BLaER1 (cell line): ENCODE measurements at regions not wholly inside any gene's neighbourhood (a gene's known extent, or its start where the extent isn't known, plus 50 kb on each side); places are given as distances from the start of the nearest gene placed in this dataset.
"Not testable (repeated sequence)": the region's sequence is repeated elsewhere in the genome, so short reads cannot be mapped to it uniquely, and the experiment has no call there.

Experiments used
- H3K27ac ChIP-seq: shearing (Covaris generic); formaldehyde crosslinking; 2 replicates; pipeline ENCODE4 v1.8.1; 2022
- H3K27me3 ChIP-seq: shearing (Covaris generic); formaldehyde crosslinking; 2 replicates; pipeline ENCODE4 v1.8.1; 2022
- H3K36me3 ChIP-seq: shearing (Covaris generic); formaldehyde crosslinking; 2 replicates; pipeline ENCODE4 v1.8.1; 2022
- H3K4me1 ChIP-seq: shearing (Covaris generic); formaldehyde crosslinking; 2 replicates; pipeline ENCODE4 v1.8.1; 2022
- H3K4me2 ChIP-seq: shearing (Covaris generic); formaldehyde crosslinking; 2 replicates; pipeline ENCODE4 v1.8.1; 2022
- H3K4me3 ChIP-seq: shearing (Covaris generic); formaldehyde crosslinking; 2 replicates; pipeline ENCODE4 v1.8.1; 2022
- H3K9ac ChIP-seq: shearing (Covaris generic); formaldehyde crosslinking; 2 replicates; pipeline ENCODE4 v1.8.1; 2022
- H3K9me3 ChIP-seq: shearing (Covaris generic); formaldehyde crosslinking; 2 replicates; pipeline ENCODE4 v1.8.1; 2022
- H4K20me1 ChIP-seq: shearing (Covaris generic); formaldehyde crosslinking; 2 replicates; pipeline ENCODE4 v1.8.1; 2022
- Cebpa-rat ChIP-seq: shearing (Covaris generic); IDR thresholded peaks from 2 replicates; pipeline ENCODE4 v1.8.1; 2022

DNA sequence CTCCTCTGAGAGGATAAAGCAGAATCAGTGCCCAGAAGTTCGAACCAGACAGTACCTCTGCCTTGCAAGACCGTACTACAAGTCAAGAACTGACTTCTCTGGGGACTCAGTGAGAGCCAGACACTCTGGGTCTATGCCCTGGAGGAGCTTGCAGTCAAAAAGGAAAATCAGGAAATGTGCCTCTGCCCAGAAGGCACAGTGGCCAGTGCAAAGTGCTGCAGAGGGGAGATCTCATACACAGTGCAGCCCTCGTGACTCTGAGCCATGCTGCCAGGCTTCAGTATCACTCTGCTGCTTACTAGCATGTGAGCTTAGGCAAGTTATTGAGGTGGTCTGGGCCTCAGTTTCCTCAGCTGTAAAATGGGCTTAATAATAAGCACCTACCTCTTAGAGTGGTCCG lies 144.0 kb upstream of the NPY start:
- Histone ChIP-seq H3K27me3 (no peaks in the 10 kb centered on the region), H3K4me3 (no peak overlapping the region), H4K20me1 (no peaks in the 10 kb centered on the region), H3K9me3 (peaks cover 3% of the 10 kb centered on the region; the same call in 1 of the 2 replicates), H3K4me1 (peaks cover 17% of the 10 kb centered on the region), H3K4me2 (no peak overlapping the region), H3K36me3 (no peaks in the 10 kb centered on the region), H3K27ac (no peak overlapping the region), H3K9ac (no peak overlapping the region)
- no peak for TF ChIP-seq Cebpa-rat

DNA sequence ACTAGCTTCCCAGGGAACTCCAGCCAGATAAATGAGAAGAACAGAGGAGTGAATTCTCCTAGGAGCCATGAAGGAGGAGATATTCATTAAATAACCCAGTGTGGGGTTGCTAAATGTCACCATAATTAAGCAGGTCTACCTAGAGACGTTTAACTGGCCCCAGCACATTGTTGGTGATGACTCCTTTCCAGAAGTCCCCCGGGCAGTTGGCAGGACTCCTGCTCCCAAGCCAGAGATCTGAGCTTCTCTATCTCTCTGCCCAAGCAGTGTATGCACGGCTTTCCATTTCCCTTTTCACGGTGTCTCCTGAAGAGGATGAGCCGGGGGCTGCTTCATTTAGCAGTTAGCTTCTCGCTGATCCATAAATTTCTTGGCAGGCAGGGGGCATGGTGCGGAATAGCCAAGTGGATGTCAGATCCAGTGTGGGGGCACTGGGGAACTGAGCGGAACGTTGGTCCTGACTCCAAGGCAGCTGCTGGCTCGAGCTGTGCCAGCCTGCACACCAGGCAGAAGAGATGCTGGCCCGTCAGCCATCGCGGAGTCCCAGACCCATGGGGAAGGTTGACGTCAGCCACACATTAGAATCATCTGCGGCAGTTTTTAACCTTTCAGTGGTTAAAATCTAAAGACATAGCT lies 142.0 kb upstream of the NPY start:
- Histone ChIP-seq H3K36me3 (no peaks in the 10 kb centered on the region), H3K27me3 (no peaks in the 10 kb centered on the region), H3K9ac (no peak overlapping the region), H3K4me2 (no peak overlapping the region), H3K27ac (no peak overlapping the region), H3K4me3 (no peak overlapping the region), H3K9me3 (0 out of 2 replicates have a peak, but pooled peaks cover 3% of the 10 kb centered on the region), H4K20me1 (no peaks in the 10 kb centered on the region), H3K4me1 (peaks cover 8% of the 10 kb centered on the region)
- TF ChIP-seq Cebpa-rat: no peak

DNA sequence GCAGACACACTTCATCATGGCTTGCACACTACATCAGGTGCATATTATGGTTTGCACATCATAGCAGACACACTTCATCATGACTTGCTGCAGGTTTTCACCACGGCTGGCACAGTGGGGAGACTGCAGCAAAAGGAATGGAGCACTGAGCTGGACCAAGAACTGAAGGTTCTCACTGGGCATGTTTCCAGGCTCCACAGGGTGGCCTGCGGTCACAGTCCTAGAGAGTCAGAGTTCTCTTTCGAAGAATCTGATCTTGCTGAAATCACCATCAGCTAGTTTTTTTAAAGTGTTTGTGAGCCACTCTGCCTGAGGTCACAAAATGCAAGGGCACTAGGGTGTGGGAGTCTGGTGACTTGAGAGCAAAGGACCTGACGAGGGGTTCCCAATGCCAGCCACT lies 140.4 kb upstream of the NPY start:
- no peak for TF ChIP-seq Cebpa-rat
- H3K4me2 ChIP-seq: no peak overlapping the region
- no peak overlapping the region for H3K4me3 ChIP-seq
- H4K20me1 ChIP-seq: no peaks in the 10 kb centered on the region
- 0 out of 2 replicates have a peak, but pooled peaks cover 3% of the 10 kb centered on the region for H3K9me3 ChIP-seq
- H3K27me3 ChIP-seq: no peaks in the 10 kb centered on the region
- H3K36me3 ChIP-seq: no peaks in the 10 kb centered on the region
- no peak overlapping the region for H3K9ac ChIP-seq
- H3K4me1 ChIP-seq: peaks cover 8% of the 10 kb centered on the region
- no peak overlapping the region for H3K27ac ChIP-seq

DNA sequence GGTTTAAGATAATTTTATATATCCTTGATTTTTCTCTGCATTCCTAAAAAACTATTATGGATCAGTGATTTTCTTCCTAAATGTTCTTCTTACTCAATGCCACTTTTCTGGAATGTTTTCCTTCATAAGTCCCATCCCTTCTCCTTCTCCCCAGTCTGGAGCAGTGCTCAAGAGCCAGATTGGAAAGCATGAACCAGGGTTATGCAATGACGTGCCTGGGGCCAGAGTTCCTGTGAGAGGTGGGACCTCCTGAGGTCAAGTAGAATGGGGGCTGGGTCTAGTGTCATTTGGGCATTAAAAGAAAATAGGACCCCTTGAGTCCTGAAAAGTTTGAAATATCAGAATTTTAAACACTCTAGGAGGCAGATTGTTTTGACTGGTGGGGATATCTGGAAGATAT lies 132.0 kb upstream of the NPY start:
- Histone ChIP-seq H3K4me1 (no peaks in the 10 kb centered on the region), H3K4me3 (no peak overlapping the region), H3K9me3 (peaks cover 23% of the 10 kb centered on the region), H3K4me2 (no peak overlapping the region), H3K27me3 (no peaks in the 10 kb centered on the region), H3K9ac (no peak overlapping the region), H4K20me1 (no peaks in the 10 kb centered on the region), H3K27ac (no peak overlapping the region), H3K36me3 (no peaks in the 10 kb centered on the region)
- TF ChIP-seq Cebpa-rat: no peak

DNA sequence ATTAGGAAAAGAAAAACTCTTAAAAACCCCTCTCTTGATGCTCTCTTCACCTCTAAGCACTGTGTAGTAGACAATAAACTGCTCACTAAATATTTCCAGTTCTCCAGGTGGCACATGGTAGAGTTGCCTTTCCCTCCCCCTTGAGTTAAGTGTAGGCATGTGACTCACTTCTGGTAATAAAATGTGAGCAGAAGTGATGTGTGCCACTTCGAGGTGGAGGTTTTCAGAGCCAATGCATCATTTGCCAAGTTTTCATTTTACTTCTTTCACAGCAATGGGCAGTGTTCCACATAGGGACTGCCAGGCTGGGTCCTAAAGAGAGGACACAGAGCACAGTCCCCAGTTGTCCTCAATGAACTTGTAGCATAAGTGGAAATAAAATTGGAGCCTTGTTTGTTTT lies 131.6 kb upstream of the NPY start:
- Histone ChIP-seq H3K36me3 (no peaks in the 10 kb centered on the region), H3K4me3 (no peak overlapping the region), H3K4me1 (no peaks in the 10 kb centered on the region), H3K4me2 (no peak overlapping the region), H4K20me1 (no peaks in the 10 kb centered on the region), H3K9me3 (peaks cover 23% of the 10 kb centered on the region), H3K9ac (no peak overlapping the region), H3K27ac (no peak overlapping the region), H3K27me3 (no peaks in the 10 kb centered on the region)
- no peak for TF ChIP-seq Cebpa-rat

DNA sequence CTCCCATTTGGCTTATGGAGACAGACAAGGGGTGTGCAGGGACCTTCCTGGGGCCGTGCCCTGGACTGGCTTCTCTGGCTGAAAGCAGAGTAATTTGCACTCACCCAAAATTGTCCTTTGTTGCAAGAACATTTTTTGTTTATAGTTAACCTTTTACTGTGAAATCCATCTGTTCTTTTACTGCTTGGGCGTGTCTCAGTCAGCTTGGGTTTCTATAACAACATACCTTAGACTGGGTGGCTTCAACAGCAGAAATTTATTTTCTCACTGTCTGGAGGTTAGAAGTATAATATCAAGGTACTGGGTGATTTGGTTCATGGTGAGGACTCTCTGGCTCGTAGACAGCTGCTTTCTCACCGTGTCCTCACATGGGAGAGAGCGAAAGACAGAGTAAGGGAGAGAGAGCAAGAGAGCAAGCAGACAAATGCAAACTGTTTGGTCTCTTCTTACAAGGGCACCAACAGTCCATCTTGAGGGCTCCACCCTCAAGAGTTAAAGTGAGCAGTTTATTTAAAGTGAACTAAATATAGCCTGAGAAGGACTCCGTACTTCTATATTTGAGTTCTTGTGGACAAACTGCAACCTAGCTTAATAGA lies 131.0 kb upstream of the NPY start:
- H3K27ac ChIP-seq: no peak overlapping the region

DNA sequence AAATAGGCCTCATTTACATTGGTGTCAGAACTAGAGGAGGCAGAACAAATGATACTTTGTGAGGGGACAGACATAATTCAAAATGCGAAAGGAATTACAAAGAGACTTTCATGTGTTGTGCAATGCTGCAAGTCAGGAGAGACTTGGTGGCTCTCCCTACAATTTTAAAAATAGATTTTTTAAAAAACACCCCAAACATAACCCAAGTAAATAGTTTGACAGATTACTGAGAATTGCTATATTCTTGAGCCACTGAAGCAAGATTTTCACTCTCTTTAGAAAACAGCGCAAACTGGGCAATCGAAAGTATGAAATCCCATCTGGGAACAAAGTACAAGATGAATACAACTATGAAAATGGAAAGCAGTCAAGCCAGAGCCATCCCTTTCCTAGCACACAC lies 126.3 kb upstream of the NPY start:
- Histone ChIP-seq H3K27me3 (no peaks in the 10 kb centered on the region), H3K4me1 (no peaks in the 10 kb centered on the region)
- no peak for TF ChIP-seq Cebpa-rat

More for the DNA sequence above, 131.0 kb upstream of the NPY start:
- H3K9ac ChIP-seq: no peak overlapping the region
- no peaks in the 10 kb centered on the region for H4K20me1 ChIP-seq
- no peak for TF ChIP-seq Cebpa-rat
- H3K4me1 ChIP-seq: no peaks in the 10 kb centered on the region
- no peak overlapping the region for H3K4me3 ChIP-seq
- no peaks in the 10 kb centered on the region for H3K36me3 ChIP-seq
- H3K4me2 ChIP-seq: no peak overlapping the region
- no peaks in the 10 kb centered on the region for H3K27me3 ChIP-seq
- peaks cover 23% of the 10 kb centered on the region for H3K9me3 ChIP-seq

DNA sequence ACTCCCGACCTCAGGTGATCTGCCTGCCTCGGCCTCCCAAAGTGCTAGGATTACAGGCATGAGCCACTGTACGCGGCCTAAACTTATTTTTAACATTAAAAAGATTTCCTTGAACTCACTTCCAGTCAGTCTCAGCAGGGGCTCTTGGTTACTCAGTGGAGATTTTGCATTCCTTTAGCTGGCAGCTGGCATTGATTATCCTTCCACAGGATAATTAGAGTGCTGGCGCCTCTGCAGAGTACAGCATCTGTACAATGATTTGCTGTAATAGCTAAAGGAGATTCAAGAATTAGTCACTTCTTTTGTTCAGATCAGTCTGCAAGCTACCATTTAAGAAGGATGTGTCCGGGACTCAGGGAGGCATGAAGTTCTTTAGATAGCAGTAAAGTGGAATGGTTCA lies 125.0 kb upstream of the NPY start:
- H3K4me1 ChIP-seq: no peaks in the 10 kb centered on the region
- TF ChIP-seq Cebpa-rat: no peak
- H3K4me3 ChIP-seq: no peak overlapping the region
- H4K20me1 ChIP-seq: no peaks in the 10 kb centered on the region
- H3K9ac ChIP-seq: no peak overlapping the region
- H3K36me3 ChIP-seq: no peaks in the 10 kb centered on the region
- H3K4me2 ChIP-seq: no peak overlapping the region
- no peak overlapping the region for H3K27ac ChIP-seq
- peaks cover 11% of the 10 kb centered on the region for H3K9me3 ChIP-seq
- H3K27me3 ChIP-seq: no peaks in the 10 kb centered on the region

More for the DNA sequence above, 126.3 kb upstream of the NPY start:
- H4K20me1 ChIP-seq: no peaks in the 10 kb centered on the region
- H3K4me3 ChIP-seq: no peak overlapping the region
- H3K36me3 ChIP-seq: no peaks in the 10 kb centered on the region
- no peak overlapping the region for H3K4me2 ChIP-seq
- H3K9ac ChIP-seq: no peak overlapping the region
- no peaks in the 10 kb centered on the region for H3K9me3 ChIP-seq
- H3K27ac ChIP-seq: no peak overlapping the region

DNA sequence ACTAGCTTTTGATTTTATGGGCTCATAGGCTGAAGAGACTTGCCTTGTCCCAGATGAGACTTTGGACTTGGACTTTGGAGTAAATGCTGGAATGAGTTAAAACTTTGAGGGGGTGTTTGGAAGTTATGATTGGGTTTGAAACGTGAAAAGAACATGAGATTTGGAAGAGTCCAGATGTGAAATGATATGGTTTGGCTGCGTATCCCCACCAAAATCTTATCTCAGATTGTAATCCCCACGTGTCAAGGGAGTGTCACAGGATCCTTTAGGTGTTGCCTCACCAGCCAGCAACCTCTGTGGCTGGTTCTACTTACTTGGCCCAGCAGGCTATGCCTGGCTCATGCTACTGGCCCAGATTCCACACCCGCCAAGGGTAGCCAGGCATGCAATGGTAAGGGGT lies 119.6 kb upstream of the NPY start:
- H3K27me3 ChIP-seq: no peaks in the 10 kb centered on the region
- no peak overlapping the region for H3K4me3 ChIP-seq
- no peaks in the 10 kb centered on the region for H4K20me1 ChIP-seq
- TF ChIP-seq Cebpa-rat: no peak
- H3K9me3 ChIP-seq: peaks cover 33% of the 10 kb centered on the region
- H3K27ac ChIP-seq: no peak overlapping the region
- no peak overlapping the region for H3K4me2 ChIP-seq
- H3K36me3 ChIP-seq: 0 out of 2 replicates have a peak, but pooled peaks cover 5% of the 10 kb centered on the region
- no peaks in the 10 kb centered on the region for H3K4me1 ChIP-seq
- H3K9ac ChIP-seq: no peak overlapping the region

DNA sequence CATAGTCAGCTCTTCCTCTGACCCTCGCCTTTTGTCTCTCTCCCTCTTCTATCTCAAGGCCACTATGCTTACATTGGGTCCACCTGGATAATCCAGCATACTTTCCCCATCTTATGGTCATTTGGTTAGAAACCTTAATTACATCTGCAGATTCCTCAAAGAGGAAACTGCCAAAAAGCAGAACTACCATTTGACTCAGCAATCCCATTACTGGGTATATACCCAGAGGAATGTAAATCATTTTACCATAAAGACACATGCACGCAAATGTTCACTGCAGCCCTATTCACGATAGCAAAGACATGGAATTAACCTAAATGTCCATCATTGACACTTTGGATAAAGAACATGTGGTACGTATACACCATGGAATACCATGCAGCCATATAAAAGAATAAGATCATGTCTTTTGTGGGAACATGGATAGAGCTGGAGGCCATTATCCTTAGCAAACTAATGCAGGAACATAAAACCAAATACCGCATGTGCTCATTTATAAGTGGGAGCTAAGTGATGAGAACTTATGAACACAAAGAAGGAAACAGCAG lies 114.8 kb upstream of the NPY start:
- Histone ChIP-seq H4K20me1 (no peaks in the 10 kb centered on the region), H3K9ac (no peak overlapping the region), H3K9me3 (peaks cover 20% of the 10 kb centered on the region), H3K4me3 (no peak overlapping the region), H3K4me2 (no peak overlapping the region), H3K4me1 (no peaks in the 10 kb centered on the region), H3K27ac (no peak overlapping the region), H3K36me3 (0 out of 2 replicates have a peak, but pooled peaks cover 5% of the 10 kb centered on the region), H3K27me3 (no peaks in the 10 kb centered on the region)
- TF ChIP-seq Cebpa-rat: no peak

DNA sequence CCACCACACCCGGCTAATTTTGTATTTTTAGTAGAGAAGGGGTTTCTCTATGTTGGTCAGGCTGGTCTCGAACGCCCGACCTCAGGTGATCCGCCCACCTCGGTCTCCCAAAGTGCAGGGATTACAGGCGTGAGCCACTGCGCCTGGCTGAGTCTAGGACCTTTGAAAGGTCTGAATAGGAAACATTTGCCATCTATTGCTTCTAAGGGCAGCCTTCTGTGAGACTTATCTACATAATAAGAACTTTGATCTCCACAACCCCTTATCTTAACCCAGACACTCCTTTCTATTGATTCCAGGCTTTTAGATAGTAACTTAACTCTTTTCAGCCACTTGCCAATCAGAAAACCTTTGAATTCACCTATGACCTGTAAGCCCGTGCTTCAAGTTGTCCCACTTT lies 112.0 kb upstream of the NPY start:
- not testable (repeated sequence) for H3K9me3 ChIP-seq, H3K27me3 ChIP-seq, H3K36me3 ChIP-seq, H3K9ac ChIP-seq, H4K20me1 ChIP-seq, H3K4me2 ChIP-seq, H3K27ac ChIP-seq, H3K4me3 ChIP-seq, H3K4me1 ChIP-seq
